CD8-positive, alpha-beta memory T cell (primary cell): ENCODE measurements at regions not wholly inside any gene's neighbourhood (a gene's known extent, or its start where the extent isn't known, plus 50 kb on each side); places are given as distances from the start of the nearest gene placed in this dataset.

Source experiments
- CTCF ChIA-PET: fragments of 350-600 bp; sonication (Branson Sonifier 250); formaldehyde crosslinking; loops from one replicate; lab custom pipeline; 2021; ENCODE audit warnings: antibody characterized with exemption; lab: Charles Lee
- POLR2A ChIA-PET: fragments of 350-600 bp; sonication (Branson Sonifier 250); formaldehyde crosslinking; loops from one replicate; lab custom pipeline; 2021; ENCODE audit warnings: antibody characterized with exemption; lab: Charles Lee
- DNase-seq, 5 donors: peaks; one replicate each; pipeline versions ENCODE4 v3.0.0 to v3.0.0-alpha.2; 2020 to 2022; ENCODE audit warnings: mixed read lengths in 1 of 5
- H3K27ac ChIP-seq: one replicate; pipeline ENCODE4 v1.7.0; 2013; ENCODE audit warnings: low read depth, mild to moderate bottlenecking, low read length, moderate library complexity
- H3K27me3 ChIP-seq: 2 replicates; pipeline ENCODE4 v1.7.0; 2013; ENCODE audit warnings: low read length, mild to moderate bottlenecking; ENCODE audit not compliant: insufficient read depth, poor library complexity, severe bottlenecking
- H3K36me3 ChIP-seq: 2 replicates; pipeline ENCODE4 v1.7.0; 2013; ENCODE audit warnings: mild to moderate bottlenecking, low read length, moderate library complexity; ENCODE audit not compliant: insufficient read depth
- H3K4me1 ChIP-seq: 2 replicates; pipeline ENCODE4 v1.7.0; 2013; ENCODE audit warnings: mild to moderate bottlenecking, low read length, moderate library complexity; ENCODE audit not compliant: insufficient read depth
- H3K4me3 ChIP-seq: 2 replicates; pipeline ENCODE4 v1.7.0; 2013; ENCODE audit warnings: mild to moderate bottlenecking, low read length
- H3K9me3 ChIP-seq: 2 replicates; pipeline ENCODE4 v1.7.0; 2013; ENCODE audit warnings: mild to moderate bottlenecking, low read length
- H3K27ac Mint-ChIP-seq, 8 donors: one replicate each; pipeline ENCODE4 v1.8.0; 2020 to 2021; ENCODE audit warnings: mixed read lengths in 8 of 8, mild to moderate bottlenecking in 6 of 8, inconsistent platforms in 3 of 8, moderate library complexity in 3 of 8
- H3K27me3 Mint-ChIP-seq, 2 donors: one replicate each; pipeline ENCODE4 v1.8.0; 2020 to 2021; ENCODE audit warnings: mixed read lengths in 2 of 2, mild to moderate bottlenecking in 1 of 2, moderate library complexity in 1 of 2
- H3K36me3 Mint-ChIP-seq, 3 donors: one replicate each; pipeline ENCODE4 v1.8.0; 2020 to 2021; ENCODE audit warnings: mixed read lengths in 3 of 3, inconsistent platforms in 1 of 3, mild to moderate bottlenecking in 1 of 3
- H3K4me1 Mint-ChIP-seq, 3 donors: one replicate each; pipeline ENCODE4 v1.8.0; 2020 to 2021; ENCODE audit warnings: mixed read lengths in 3 of 3, inconsistent platforms in 1 of 3, mild to moderate bottlenecking in 1 of 3
- H3K4me3 Mint-ChIP-seq, 7 donors: one replicate each; pipeline ENCODE4 v1.8.0; 2020 to 2021; ENCODE audit warnings: mixed read lengths in 7 of 7, mild to moderate bottlenecking in 6 of 7, moderate library complexity in 4 of 7, inconsistent platforms in 2 of 7
- H3K9me3 Mint-ChIP-seq, 5 donors: one replicate each; pipeline ENCODE4 v1.8.0; 2020 to 2022; ENCODE audit warnings: mixed read lengths in 5 of 5, mild to moderate bottlenecking in 3 of 5, moderate library complexity in 2 of 5, inconsistent platforms in 1 of 5

- Histone ChIP-seq H3K27me3 (no peaks in the 10 kb centered on the region), H3K4me1 (no peaks in the 10 kb centered on the region), H3K27ac (no peak overlapping the region), H3K9me3 (no peaks in the 10 kb centered on the region), H3K4me3 (no peak overlapping the region), H3K36me3 (no peaks in the 10 kb centered on the region)
- H3K9me3 Mint-ChIP-seq, result peaks cover 0 to 4% (median 0%) of the 10 kb centered on the region in 5 donors
- ChIA-PET CTCF (interaction anchor here (1.1 to 3.0 kb wide), 3 partner anchors 11 to 152 kb away, joined by 3 to 12 read pairs (median 5); no protein-coding TSS in a partner anchor), POLR2A (interaction anchor here (0.6 kb wide), 1 partner anchor 152 kb away, joined by 5 read pairs; no protein-coding TSS in a partner anchor)
- DNase-seq, result no peak
- H3K27me3 Mint-ChIP-seq, result no peaks in the 10 kb centered on the region
- peaks cover 8 to 19% (median 10%) of the 10 kb centered on the region in 3 donors for H3K4me1 Mint-ChIP-seq
- peak overlapping the region in 5 of 8 donors; percentile 26 to 78 (median 60) for H3K27ac Mint-ChIP-seq
- peaks cover 5 to 24% (median 9%) of the 10 kb centered on the region in 3 donors for H3K36me3 Mint-ChIP-seq
- no peak overlapping the region for H3K4me3 Mint-ChIP-seq
Observed at GRCh38 chr14:50014809-50015430, 101.5 kb downstream of the VCPKMT start.

- Histone ChIP-seq H3K27ac (no peak overlapping the region), H3K4me3 (no peak overlapping the region), H3K36me3 (no peaks in the 10 kb centered on the region), H3K9me3 (no peaks in the 10 kb centered on the region), H3K4me1 (no peaks in the 10 kb centered on the region), H3K27me3 (no peaks in the 10 kb centered on the region)
- no peak for DNase-seq
- ChIA-PET POLR2A (interaction anchor here (0.7 kb wide), 1 partner anchor 154 kb away, joined by 4 read pairs; no protein-coding TSS in a partner anchor), CTCF (interaction anchor here (1.1 to 2.0 kb wide), 3 partner anchors 12 to 153 kb away, joined by 3 to 5 read pairs (median 5); no protein-coding TSS in a partner anchor)
- H3K36me3 Mint-ChIP-seq, result peaks cover 3 to 21% (median 6%) of the 10 kb centered on the region in 3 donors
- no peak overlapping the region for H3K4me3 Mint-ChIP-seq
- H3K27me3 Mint-ChIP-seq, result no peaks in the 10 kb centered on the region
- H3K9me3 Mint-ChIP-seq, result peaks cover 0 to 7% (median 2%) of the 10 kb centered on the region in 5 donors
- peak overlapping the region in 2 of 8 donors; percentile 23 to 41 for H3K27ac Mint-ChIP-seq
- H3K4me1 Mint-ChIP-seq, result peaks cover 8 to 24% (median 14%) of the 10 kb centered on the region in 3 donors
Observed at GRCh38 chr14:50015716-50016115, 100.7 kb downstream of the VCPKMT start.

GRCh38 chr14:50018201-50018932 lies 98.0 kb downstream of the VCPKMT start:
- ChIA-PET POLR2A (interaction anchor here (1.0 kb wide), 1 partner anchor 11 kb away, joined by 3 read pairs; no protein-coding TSS in a partner anchor), CTCF (interaction anchor here (1.2 to 1.6 kb wide), 3 partner anchors 15 to 63 kb away, joined by 3 to 4 read pairs (median 3); no protein-coding TSS in a partner anchor)
- no peaks in the 10 kb centered on the region for H3K27me3 ChIP-seq
- H3K4me1 ChIP-seq, result peaks cover 13% of the 10 kb centered on the region
- H3K9me3 ChIP-seq, result no peaks in the 10 kb centered on the region
- no peak overlapping the region for H3K27ac ChIP-seq
- H3K4me3 ChIP-seq, result no peak overlapping the region
- Mint-ChIP-seq H3K36me3 (peaks cover 2 to 27% (median 3%) of the 10 kb centered on the region in 3 donors), H3K27me3 (no peaks in the 10 kb centered on the region), H3K4me3 (peak overlapping the region in 1 of 7 donors; percentile 51), H3K27ac (peak overlapping the region in 1 of 8 donors; percentile 50), H3K9me3 (peaks cover under 1 to 7% (median 4%) of the 10 kb centered on the region in 5 donors), H3K4me1 (peaks cover 23 to 33% (median 30%) of the 10 kb centered on the region in 3 donors)
- DNase-seq, result no peak
- no peaks in the 10 kb centered on the region for H3K36me3 ChIP-seq

- Mint-ChIP-seq H3K9me3 (peaks cover 2 to 7% (median 4%) of the 10 kb centered on the region in 5 donors), H3K4me1 (peaks cover 23 to 33% (median 30%) of the 10 kb centered on the region in 3 donors), H3K36me3 (peaks cover 2 to 32% (median 3%) of the 10 kb centered on the region in 3 donors), H3K4me3 (no peak overlapping the region), H3K27ac (no peak overlapping the region), H3K27me3 (no peaks in the 10 kb centered on the region)
- Histone ChIP-seq H3K4me1 (peaks cover 13% of the 10 kb centered on the region), H3K27me3 (no peaks in the 10 kb centered on the region), H3K4me3 (no peak overlapping the region), H3K27ac (no peak overlapping the region), H3K36me3 (no peaks in the 10 kb centered on the region), H3K9me3 (no peaks in the 10 kb centered on the region)
- ChIA-PET POLR2A (interaction anchor here (1.0 kb wide), 1 partner anchor 11 kb away, joined by 3 read pairs; no protein-coding TSS in a partner anchor), CTCF (interaction anchor here (1.2 to 1.5 kb wide), 2 partner anchors 43 to 62 kb away, joined by 3 to 4 read pairs; no protein-coding TSS in a partner anchor)
- no peak for DNase-seq
Observed at GRCh38 chr14:50018933-50019210, 97.5 kb downstream of the VCPKMT start.

GRCh38 chr14:50020184-50020583 lies 96.2 kb downstream of the VCPKMT start:
- H3K4me3 ChIP-seq, result no peak overlapping the region
- H3K27me3 ChIP-seq, result no peaks in the 10 kb centered on the region
- POLR2A ChIA-PET, result no interaction called here
- H3K9me3 ChIP-seq, result no peaks in the 10 kb centered on the region
- no peak for DNase-seq
- H3K4me1 ChIP-seq, result peaks cover 13% of the 10 kb centered on the region
- CTCF ChIA-PET, result interaction anchor here (1.0 kb wide), 1 partner anchor 46 kb away, joined by 3 read pairs; no protein-coding TSS in a partner anchor
- Mint-ChIP-seq H3K27ac (peak overlapping the region in 1 of 8 donors; percentile 7), H3K27me3 (no peaks in the 10 kb centered on the region), H3K4me1 (peaks cover 20 to 29% (median 28%) of the 10 kb centered on the region in 3 donors), H3K4me3 (no peak overlapping the region), H3K36me3 (peaks cover 2 to 34% (median 3%) of the 10 kb centered on the region in 3 donors), H3K9me3 (peaks cover 2 to 7% (median 4%) of the 10 kb centered on the region in 5 donors)
- H3K27ac ChIP-seq, result no peak overlapping the region
- H3K36me3 ChIP-seq, result no peaks in the 10 kb centered on the region

- Mint-ChIP-seq H3K36me3 (peaks cover 7 to 39% (median 9%) of the 10 kb centered on the region in 3 donors), H3K9me3 (peaks cover 2 to 12% (median 7%) of the 10 kb centered on the region in 5 donors), H3K4me3 (peak overlapping the region in 4 of 7 donors; percentile 50 to 65 (median 57)), H3K27me3 (no peaks in the 10 kb centered on the region), H3K4me1 (peaks cover 18 to 27% (median 24%) of the 10 kb centered on the region in 3 donors), H3K27ac (peak overlapping the region in 5 of 8 donors; percentile 39 to 89 (median 69))
- ChIA-PET POLR2A (no interaction called here), CTCF (no interaction called here)
- Histone ChIP-seq H3K27me3 (no peaks in the 10 kb centered on the region), H3K36me3 (no peaks in the 10 kb centered on the region), H3K4me3 (no peak overlapping the region), H3K9me3 (no peaks in the 10 kb centered on the region), H3K27ac (no peak overlapping the region), H3K4me1 (peaks cover 13% of the 10 kb centered on the region)
- no peak for DNase-seq
Observed at GRCh38 chr14:50020799-50021198, 95.6 kb downstream of the VCPKMT start.

GRCh38 chr14:50021261-50022031 lies 94.9 kb downstream of the VCPKMT start:
- peak overlapping the region in 5 of 7 donors; percentile 50 to 65 (median 54) for H3K4me3 Mint-ChIP-seq
- Histone ChIP-seq H3K27ac (no peak overlapping the region), H3K4me3 (no peak overlapping the region), H3K4me1 (peaks cover 13% of the 10 kb centered on the region), H3K27me3 (no peaks in the 10 kb centered on the region), H3K9me3 (no peaks in the 10 kb centered on the region), H3K36me3 (no peaks in the 10 kb centered on the region)
- peak overlapping the region in 5 of 8 donors; percentile 54 to 89 (median 72) for H3K27ac Mint-ChIP-seq
- peaks cover 2 to 13% (median 9%) of the 10 kb centered on the region in 5 donors for H3K9me3 Mint-ChIP-seq
- H3K36me3 Mint-ChIP-seq, result peaks cover 8 to 38% (median 10%) of the 10 kb centered on the region in 3 donors
- CTCF ChIA-PET, result interaction anchor here (0.9 kb wide), 1 partner anchor 41 kb away, joined by 3 read pairs; no protein-coding TSS in a partner anchor
- peaks cover 15 to 24% (median 20%) of the 10 kb centered on the region in 3 donors for H3K4me1 Mint-ChIP-seq
- POLR2A ChIA-PET, result interaction anchor here (0.7 to 1.1 kb wide), 2 partner anchors 20 to 50 kb away, joined by 3 read pairs; no protein-coding TSS in a partner anchor
- no peak for DNase-seq
- no peaks in the 10 kb centered on the region for H3K27me3 Mint-ChIP-seq
